OCI-LY1 (cell line): ENCODE measurements at regions not wholly inside any gene's neighbourhood (a gene's known extent, or its start where the extent isn't known, plus 50 kb on each side); places are given as distances from the start of the nearest gene placed in this dataset.

ENCODE experiments used
- CTCF ChIP-seq: fragments of 200-600 bp; sonication (generic), shearing (Covaris generic); IDR thresholded peaks from 2 replicates; pipeline ENCODE4 v1.5.1; 2017; ENCODE audit warnings: mild to moderate bottlenecking, antibody characterized with exemption, low read length, moderate library complexity, mixed read lengths
- EZH2 ChIP-seq: fragments of 200-600 bp; sonication (generic), shearing (Covaris generic); IDR thresholded peaks from 2 replicates; pipeline ENCODE4 v1.8.0; 2017; ENCODE audit warnings: borderline replicate concordance, mixed run types, mild to moderate bottlenecking, antibody characterized with exemption, low read length, moderate library complexity, mixed read lengths

DNA sequence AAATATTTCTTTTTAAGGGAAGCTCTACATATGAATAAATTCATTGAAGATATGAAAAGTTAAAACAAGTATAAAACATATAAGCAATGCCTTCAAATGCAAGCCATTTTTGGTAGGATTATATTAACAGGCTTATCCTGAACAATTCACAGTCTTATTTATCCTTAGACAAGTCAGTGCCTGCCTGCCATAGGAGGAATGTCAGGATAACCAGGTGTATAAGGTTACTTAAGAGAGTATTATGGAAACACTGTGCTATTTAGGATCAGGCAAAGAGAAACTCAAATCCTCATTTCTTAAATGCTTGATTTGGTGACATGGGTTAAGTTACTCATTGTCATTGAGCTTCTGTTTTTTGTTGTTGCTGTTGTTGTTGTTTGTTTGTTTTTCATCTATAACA lies 2029.9 kb upstream of the AGA start:
- TF ChIP-seq CTCF (no peak), EZH2 (no peak)
